Nephron (organoid): ENCODE measurements at regions not wholly inside any gene's neighbourhood (a gene's known extent, or its start where the extent isn't known, plus 50 kb on each side); places are given as distances from the start of the nearest gene placed in this dataset.
"Not testable (repeated sequence)": the region's sequence is repeated elsewhere in the genome, so short reads cannot be mapped to it uniquely, and the experiment has no call there.

Experiments used
- H3K27ac Mint-ChIP-seq, 3 experiments: 2 replicates each; pipeline ENCODE4 v1.8.0; 2020; ENCODE audit warnings: mixed read lengths in 3 of 3, mild to moderate bottlenecking in 2 of 3, moderate library complexity in 1 of 3
- H3K27me3 Mint-ChIP-seq: 2 replicates; pipeline ENCODE4 v1.8.0; 2021; ENCODE audit warnings: low read depth, mild to moderate bottlenecking, moderate library complexity, mixed read lengths
- H3K36me3 Mint-ChIP-seq: 2 replicates; pipeline ENCODE4 v1.8.0; 2020; ENCODE audit warnings: low read depth, mixed read lengths
- H3K4me1 Mint-ChIP-seq: 2 replicates; pipeline ENCODE4 v1.8.0; 2020; ENCODE audit warnings: mixed read lengths
- H3K4me3 Mint-ChIP-seq, 3 experiments: 2 replicates each; pipeline ENCODE4 v1.8.0; 2020; ENCODE audit warnings: mild to moderate bottlenecking in 3 of 3, mixed read lengths in 3 of 3, moderate library complexity in 2 of 3
- H3K9me3 Mint-ChIP-seq: 2 replicates; pipeline ENCODE4 v1.8.0; 2020; ENCODE audit warnings: mixed read lengths
- TF ChIP-seq, protein P1 (sequence below), 3 experiments: fragments of 200-600 bp; sonication (generic); IDR thresholded peaks; one replicate each; pipeline ENCODE4 v1.5.0; 2021; ENCODE audit warnings: antibody characterized with exemption in 3 of 3; ENCODE audit not compliant: unreplicated experiment in 3 of 3

DNA sequence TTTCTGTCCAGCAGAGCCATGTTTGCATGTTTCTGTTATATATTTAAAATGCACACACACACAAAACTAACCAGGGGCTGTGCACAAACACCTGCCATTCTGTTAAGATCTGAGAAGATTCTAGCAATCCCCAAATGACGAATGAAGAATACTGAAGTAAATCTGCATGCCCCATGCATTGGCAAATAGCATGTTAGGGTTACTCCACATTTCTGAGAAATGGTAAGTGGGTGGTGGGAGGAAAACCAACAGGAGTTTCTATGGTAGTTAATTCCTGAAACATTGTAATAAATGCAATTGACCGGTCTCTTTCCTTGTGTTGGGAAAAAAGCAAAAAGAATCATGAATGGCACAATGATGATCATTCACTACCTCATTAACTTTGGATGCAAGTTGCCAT, 318.0 kb downstream of the BCAT1 start:
- Mint-ChIP-seq H3K9me3 (no peaks in the 10 kb centered on the region), H3K27me3 (no peaks in the 10 kb centered on the region), H3K4me3 (no peak overlapping the region), H3K27ac (no peak overlapping the region), H3K36me3 (no peaks in the 10 kb centered on the region), H3K4me1 (no peaks in the 10 kb centered on the region)
- TF ChIP-seq, protein P1, sequence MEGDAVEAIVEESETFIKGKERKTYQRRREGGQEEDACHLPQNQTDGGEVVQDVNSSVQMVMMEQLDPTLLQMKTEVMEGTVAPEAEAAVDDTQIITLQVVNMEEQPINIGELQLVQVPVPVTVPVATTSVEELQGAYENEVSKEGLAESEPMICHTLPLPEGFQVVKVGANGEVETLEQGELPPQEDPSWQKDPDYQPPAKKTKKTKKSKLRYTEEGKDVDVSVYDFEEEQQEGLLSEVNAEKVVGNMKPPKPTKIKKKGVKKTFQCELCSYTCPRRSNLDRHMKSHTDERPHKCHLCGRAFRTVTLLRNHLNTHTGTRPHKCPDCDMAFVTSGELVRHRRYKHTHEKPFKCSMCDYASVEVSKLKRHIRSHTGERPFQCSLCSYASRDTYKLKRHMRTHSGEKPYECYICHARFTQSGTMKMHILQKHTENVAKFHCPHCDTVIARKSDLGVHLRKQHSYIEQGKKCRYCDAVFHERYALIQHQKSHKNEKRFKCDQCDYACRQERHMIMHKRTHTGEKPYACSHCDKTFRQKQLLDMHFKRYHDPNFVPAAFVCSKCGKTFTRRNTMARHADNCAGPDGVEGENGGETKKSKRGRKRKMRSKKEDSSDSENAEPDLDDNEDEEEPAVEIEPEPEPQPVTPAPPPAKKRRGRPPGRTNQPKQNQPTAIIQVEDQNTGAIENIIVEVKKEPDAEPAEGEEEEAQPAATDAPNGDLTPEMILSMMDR (IDR thresholded peaks at IDR 0.05; ENCODE audit: unreplicated experiment in 3 of 3), result no peak

DNA sequence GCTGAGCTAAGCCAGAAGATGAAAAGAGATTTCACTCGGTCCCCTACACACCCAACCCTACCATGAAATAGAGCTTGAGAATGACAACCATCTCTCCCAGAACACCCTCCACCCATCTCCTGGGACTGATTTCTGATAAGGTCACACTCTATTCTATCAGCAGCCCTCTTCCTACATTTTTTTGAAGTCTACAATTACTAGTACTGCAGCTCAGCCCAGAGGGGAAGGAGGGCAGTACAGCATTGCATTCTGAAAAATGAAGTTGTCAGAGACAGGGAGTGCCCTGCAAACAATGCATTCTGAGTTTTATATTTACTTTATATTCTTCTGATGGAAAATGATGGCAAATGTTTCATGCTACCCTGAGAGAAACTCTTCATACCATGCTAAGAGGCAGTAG, 318.5 kb downstream of the BCAT1 start:
- Mint-ChIP-seq H3K9me3 (no peaks in the 10 kb centered on the region), H3K27ac (no peak overlapping the region), H3K36me3 (no peaks in the 10 kb centered on the region), H3K4me1 (no peaks in the 10 kb centered on the region), H3K4me3 (no peak overlapping the region), H3K27me3 (no peaks in the 10 kb centered on the region)
- TF ChIP-seq, protein P1 (IDR thresholded peaks at IDR 0.05; ENCODE audit: unreplicated experiment in 3 of 3), result no peak

DNA sequence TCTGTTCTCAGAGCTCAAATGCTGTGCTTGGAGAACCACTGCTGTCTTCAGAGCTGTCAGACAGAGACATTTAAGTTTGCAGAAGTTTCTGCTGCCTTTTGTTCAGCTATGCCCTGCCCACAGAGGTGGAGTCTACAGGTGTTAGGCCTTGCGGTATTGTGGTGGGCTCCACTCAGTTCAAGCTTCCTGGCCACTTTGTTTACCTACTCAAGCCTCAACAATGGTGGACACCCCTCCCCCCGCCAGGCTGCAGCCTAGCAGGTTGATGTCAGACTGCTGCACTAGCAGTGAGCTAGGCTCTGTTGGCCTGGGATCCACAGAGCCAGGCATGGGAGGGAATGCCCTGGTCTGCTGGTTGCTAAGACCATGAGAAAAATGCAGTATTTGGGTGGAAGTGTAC, 323.8 kb downstream of the BCAT1 start:
- H3K4me1 Mint-ChIP-seq, result no peaks in the 10 kb centered on the region
- no peaks in the 10 kb centered on the region for H3K36me3 Mint-ChIP-seq
- TF ChIP-seq, protein P1 (IDR thresholded peaks at IDR 0.05; ENCODE audit: unreplicated experiment in 3 of 3), result no peak
- no peak overlapping the region for H3K4me3 Mint-ChIP-seq
- peaks cover 4% of the 10 kb centered on the region for H3K27me3 Mint-ChIP-seq
- no peak overlapping the region for H3K27ac Mint-ChIP-seq
- H3K9me3 Mint-ChIP-seq, result peaks cover 12% of the 10 kb centered on the region

DNA sequence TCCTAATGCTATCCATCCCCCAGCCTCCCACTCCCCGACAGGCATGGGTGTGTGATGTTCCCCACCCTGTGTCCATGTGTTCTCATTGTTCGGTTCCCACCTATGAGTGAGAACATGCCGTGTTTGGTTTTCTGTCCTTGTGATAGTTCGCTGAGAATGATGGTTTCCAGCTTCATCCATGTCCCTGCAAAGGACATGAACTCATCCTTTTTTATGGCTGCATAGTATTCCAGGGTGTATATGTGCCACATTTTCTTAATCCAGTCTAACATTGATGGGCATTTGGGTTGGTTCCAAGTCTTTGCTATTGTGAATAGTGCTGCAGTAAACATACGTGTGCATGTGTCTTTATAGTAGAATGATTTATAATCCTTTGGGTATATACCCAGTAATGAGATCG, 328.9 kb downstream of the BCAT1 start:
- not testable (repeated sequence) for H3K27ac Mint-ChIP-seq, H3K27me3 Mint-ChIP-seq, H3K36me3 Mint-ChIP-seq, H3K4me3 Mint-ChIP-seq, H3K4me1 Mint-ChIP-seq
- H3K9me3 Mint-ChIP-seq, result peaks cover 17% of the 10 kb centered on the region

DNA sequence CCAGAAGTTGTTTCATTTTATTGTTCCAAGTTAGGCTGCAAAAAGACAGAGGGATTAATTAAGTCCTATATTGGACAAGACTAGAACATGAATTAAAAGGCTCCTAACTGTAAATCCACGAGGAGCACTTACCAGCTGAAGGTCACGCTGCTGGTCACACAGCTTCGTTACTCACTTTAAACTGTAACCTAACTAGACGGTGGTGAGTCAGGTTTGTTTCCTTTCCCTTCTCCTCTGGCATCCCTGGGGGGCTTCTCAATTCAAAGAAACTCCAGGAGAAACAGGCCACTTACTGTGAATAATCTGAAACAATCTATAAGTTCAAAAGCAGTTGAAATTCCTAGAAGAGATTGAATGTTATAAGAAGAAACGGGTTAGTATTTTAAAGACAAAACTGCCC, 331.4 kb downstream of the BCAT1 start:
- peaks cover 10% of the 10 kb centered on the region for H3K9me3 Mint-ChIP-seq
- no peaks in the 10 kb centered on the region for H3K27me3 Mint-ChIP-seq
- no peaks in the 10 kb centered on the region for H3K36me3 Mint-ChIP-seq
- H3K4me3 Mint-ChIP-seq, result no peak overlapping the region
- H3K4me1 Mint-ChIP-seq, result no peaks in the 10 kb centered on the region
- TF ChIP-seq, protein P1 (IDR thresholded peaks at IDR 0.05; ENCODE audit: unreplicated experiment in 3 of 3), result no peak
- H3K27ac Mint-ChIP-seq, result no peak overlapping the region

DNA sequence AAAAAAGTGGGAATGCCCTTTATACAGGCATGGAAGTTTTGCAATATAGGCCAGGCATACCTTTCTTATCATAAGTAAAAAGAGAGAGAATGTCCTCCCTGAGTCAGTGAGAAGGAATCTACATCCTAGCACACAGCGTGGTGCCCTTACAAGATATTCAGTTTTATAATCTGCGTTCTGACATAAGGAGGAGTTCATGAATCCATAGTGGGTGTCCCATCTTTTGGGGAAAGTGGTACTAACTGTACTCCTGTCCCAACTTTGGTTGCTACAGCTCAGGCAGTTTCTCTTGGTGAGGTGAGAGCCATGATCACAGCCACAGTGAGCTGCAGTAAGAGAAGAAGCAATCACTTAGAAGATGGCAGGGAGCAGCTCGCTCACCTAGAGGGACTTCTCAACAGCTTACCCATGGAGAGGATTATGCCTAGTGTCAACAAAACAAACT, 332.9 kb downstream of the BCAT1 start:
- H3K27me3 Mint-ChIP-seq, result no peaks in the 10 kb centered on the region
- no peaks in the 10 kb centered on the region for H3K36me3 Mint-ChIP-seq
- no peak overlapping the region for H3K27ac Mint-ChIP-seq
- TF ChIP-seq, protein P1 (IDR thresholded peaks at IDR 0.05; ENCODE audit: unreplicated experiment in 3 of 3), result no peak
- H3K4me1 Mint-ChIP-seq, result no peaks in the 10 kb centered on the region
- peaks cover 4% of the 10 kb centered on the region for H3K9me3 Mint-ChIP-seq
- H3K4me3 Mint-ChIP-seq, result no peak overlapping the region
